CD4-positive, CD25-positive, alpha-beta regulatory T cell (primary cell): ENCODE measurements at regions not wholly inside any gene's neighbourhood (a gene's known extent, or its start where the extent isn't known, plus 50 kb on each side); places are given as distances from the start of the nearest gene placed in this dataset.

Source experiments
- ATAC-seq, 2 donors: fragments of 150-1000 bp; cut with Tn5 transposase; one replicate each; pipeline ENCODE4 v1.10.0; 2021; ENCODE audit warnings: low read depth in 2 of 2, moderate number of reproducible peaks in 2 of 2, moderate library complexity in 1 of 2
- DNase-seq, 3 donors: peaks; one replicate each; pipeline versions ENCODE4 v3.0.0 to v3.0.0-alpha.2; 2012 to 2022; ENCODE audit warnings: mixed read lengths in 1 of 3
- H3K27ac ChIP-seq: one replicate; pipeline ENCODE4 v1.7.0; 2013; ENCODE audit warnings: mild to moderate bottlenecking, low read length; ENCODE audit not compliant: insufficient read depth, poor library complexity, severe bottlenecking
- H3K27me3 ChIP-seq: one replicate; pipeline ENCODE4 v1.7.0; 2013; ENCODE audit warnings: low read length; ENCODE audit not compliant: control insufficient read depth, insufficient read depth
- H3K36me3 ChIP-seq: one replicate; pipeline ENCODE4 v1.7.0; 2013; ENCODE audit warnings: mild to moderate bottlenecking, low read length, moderate library complexity; ENCODE audit not compliant: control insufficient read depth, insufficient read depth
- H3K4me1 ChIP-seq: 2 replicates; pipeline ENCODE4 v1.7.0; 2013; ENCODE audit warnings: mild to moderate bottlenecking, low read length; ENCODE audit not compliant: insufficient read depth, control insufficient read depth, poor library complexity, severe bottlenecking
- H3K4me3 ChIP-seq: one replicate; pipeline ENCODE4 v1.7.0; 2013; ENCODE audit warnings: low read depth, mild to moderate bottlenecking, low read length, moderate library complexity
- H3K9me3 ChIP-seq, 2 experiments: 1 replicate in 1 of 2; 2 replicates in 1 of 2; pipeline ENCODE4 v1.7.0; 2013; ENCODE audit warnings: low read length in 2 of 2, mild to moderate bottlenecking in 1 of 2, moderate library complexity in 1 of 2; ENCODE audit not compliant: control insufficient read depth in 2 of 2
- H3K27ac Mint-ChIP-seq, 3 donors: one replicate each; pipeline ENCODE4 v1.8.0; 2020 to 2022; ENCODE audit warnings: mild to moderate bottlenecking in 3 of 3, mixed read lengths in 3 of 3, moderate library complexity in 2 of 3
- H3K27me3 Mint-ChIP-seq: one replicate; pipeline ENCODE4 v1.8.0; 2022; ENCODE audit warnings: mild to moderate bottlenecking, mixed read lengths
- H3K36me3 Mint-ChIP-seq: one replicate; pipeline ENCODE4 v1.8.0; 2020; ENCODE audit warnings: mixed read lengths
- H3K4me1 Mint-ChIP-seq, 4 donors: one replicate each; pipeline ENCODE4 v1.8.0; 2020 to 2022; ENCODE audit warnings: mixed read lengths in 4 of 4, mild to moderate bottlenecking in 1 of 4
- H3K4me3 Mint-ChIP-seq, 4 donors: one replicate each; pipeline ENCODE4 v1.8.0; 2020 to 2022; ENCODE audit warnings: mild to moderate bottlenecking in 4 of 4, mixed read lengths in 4 of 4, moderate library complexity in 3 of 4
- H3K9me3 Mint-ChIP-seq, 7 donors: one replicate each; pipeline ENCODE4 v1.8.0; 2020 to 2022; ENCODE audit warnings: mixed read lengths in 7 of 7, mild to moderate bottlenecking in 3 of 7, moderate library complexity in 2 of 7

DNA sequence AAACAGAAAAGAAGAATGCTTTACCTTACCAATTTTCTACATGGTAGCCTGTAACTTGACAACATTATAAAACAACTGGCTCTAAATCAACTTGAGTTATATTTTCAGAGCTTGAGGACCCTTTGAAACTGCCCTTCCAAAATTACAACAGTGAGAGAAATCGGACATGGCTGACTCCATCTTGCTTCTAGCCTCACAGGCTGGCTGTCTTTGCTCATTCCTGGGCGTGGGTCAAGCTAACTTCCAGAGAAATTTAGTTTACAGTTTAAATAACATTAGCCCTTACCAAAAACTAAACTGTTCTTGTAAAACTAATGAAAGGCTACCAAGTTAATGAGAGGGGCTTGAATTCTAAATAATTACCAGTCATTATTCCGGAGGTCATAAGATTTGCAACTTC, 183.4 kb downstream of the AKR1D1 start:
- no peak overlapping the region for H3K27ac ChIP-seq
- ATAC-seq: no peak

DNA sequence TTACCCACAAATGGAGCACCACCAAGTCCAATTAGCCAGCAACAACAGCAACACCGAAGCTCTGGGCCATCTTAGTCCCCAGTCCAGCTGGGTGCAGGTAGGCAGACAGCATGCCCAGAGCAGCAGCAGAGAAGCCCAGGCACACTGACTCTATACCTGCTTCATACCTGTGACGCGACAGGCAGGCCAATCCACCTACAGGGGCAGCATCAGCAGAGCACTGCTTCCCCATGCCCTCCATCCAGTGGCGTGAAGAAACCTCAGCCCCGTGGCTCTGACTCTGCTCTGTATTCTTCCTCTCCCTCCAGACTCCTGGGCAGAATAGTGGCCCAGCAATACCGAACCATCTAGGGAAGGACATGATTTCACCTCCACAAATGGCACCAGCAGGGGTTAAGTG, 191.7 kb downstream of the AKR1D1 start:
- Histone ChIP-seq H3K36me3 (no peaks in the 10 kb centered on the region), H3K4me1 (no peaks in the 10 kb centered on the region), H3K27me3 (no peaks in the 10 kb centered on the region), H3K27ac (no peak overlapping the region), H3K9me3 (no peaks in the 10 kb centered on the region), H3K4me3 (no peak overlapping the region)
- no peak for DNase-seq
- no peak overlapping the region for H3K27ac Mint-ChIP-seq
- H3K9me3 Mint-ChIP-seq: peaks cover 0 to 2% (median 0%) of the 10 kb centered on the region in 7 donors
- no peak for ATAC-seq
- no peaks in the 10 kb centered on the region for H3K36me3 Mint-ChIP-seq
- no peak overlapping the region for H3K4me3 Mint-ChIP-seq
- H3K4me1 Mint-ChIP-seq: no peaks in the 10 kb centered on the region
- no peaks in the 10 kb centered on the region for H3K27me3 Mint-ChIP-seq

More for the DNA sequence above, 183.4 kb downstream of the AKR1D1 start:
- Mint-ChIP-seq H3K9me3 (peaks cover 0 to 5% (median 2%) of the 10 kb centered on the region in 7 donors), H3K27ac (no peak overlapping the region), H3K27me3 (no peaks in the 10 kb centered on the region), H3K4me1 (peaks cover 0 to 5% (median 3%) of the 10 kb centered on the region in 4 donors), H3K36me3 (no peaks in the 10 kb centered on the region), H3K4me3 (no peak overlapping the region)
- no peaks in the 10 kb centered on the region for H3K27me3 ChIP-seq
- DNase-seq: no peak
- H3K4me3 ChIP-seq: no peak overlapping the region
- no peaks in the 10 kb centered on the region for H3K4me1 ChIP-seq
- no peaks in the 10 kb centered on the region for H3K9me3 ChIP-seq
- no peaks in the 10 kb centered on the region for H3K36me3 ChIP-seq

DNA sequence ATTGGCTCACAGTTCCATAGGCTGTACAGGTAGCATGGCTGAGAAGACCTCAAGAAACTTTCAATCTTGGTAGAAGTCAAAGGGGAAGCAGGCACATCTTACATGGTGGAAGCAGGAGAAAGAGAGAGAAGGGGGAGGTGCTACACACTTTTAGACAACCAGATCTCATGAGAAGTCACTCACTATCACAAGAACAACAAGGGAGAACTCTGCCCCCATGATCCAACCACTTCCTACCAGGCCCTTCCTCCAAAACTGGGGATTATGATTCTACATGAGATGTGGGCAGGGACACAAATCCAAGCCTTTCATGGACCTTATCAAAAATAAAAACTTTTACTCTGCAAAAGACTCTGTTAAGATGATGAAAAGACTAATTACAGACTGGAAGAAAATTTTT, 183.2 kb upstream of the TRIM24 start:
- Mint-ChIP-seq H3K27me3 (no peaks in the 10 kb centered on the region), H3K9me3 (no peaks in the 10 kb centered on the region), H3K27ac (no peak overlapping the region), H3K36me3 (no peaks in the 10 kb centered on the region), H3K4me1 (no peaks in the 10 kb centered on the region), H3K4me3 (no peak overlapping the region)
- Histone ChIP-seq H3K9me3 (no peaks in the 10 kb centered on the region), H3K27ac (no peak overlapping the region), H3K27me3 (no peaks in the 10 kb centered on the region), H3K4me3 (no peak overlapping the region), H3K36me3 (no peaks in the 10 kb centered on the region), H3K4me1 (no peaks in the 10 kb centered on the region)
- no peak for DNase-seq
- no peak for ATAC-seq

DNA sequence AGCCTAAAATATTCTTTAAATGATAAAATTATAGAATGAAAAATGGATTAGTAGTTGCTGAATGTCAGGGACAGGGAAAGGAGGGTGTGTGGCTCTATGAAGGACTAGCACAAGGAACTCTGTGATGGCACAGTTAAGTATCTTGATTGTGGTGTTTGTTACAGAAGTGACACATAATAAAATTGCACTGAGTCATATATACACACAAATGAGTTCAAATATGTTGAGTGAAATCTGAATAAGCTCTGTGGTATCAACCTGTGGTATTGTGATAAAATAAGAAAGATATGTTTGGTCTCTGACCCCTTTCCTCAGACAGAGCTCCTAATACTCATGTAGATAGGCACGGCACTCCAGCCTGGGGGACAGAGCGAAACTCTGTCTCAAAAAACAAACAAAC, 181.5 kb upstream of the TRIM24 start:
- no peak for ATAC-seq
- no peaks in the 10 kb centered on the region for H3K27me3 Mint-ChIP-seq
- no peak overlapping the region for H3K27ac Mint-ChIP-seq
- H3K9me3 ChIP-seq: no peaks in the 10 kb centered on the region
- no peaks in the 10 kb centered on the region for H3K36me3 Mint-ChIP-seq
- no peaks in the 10 kb centered on the region for H3K27me3 ChIP-seq
- H3K36me3 ChIP-seq: no peaks in the 10 kb centered on the region
- H3K4me3 Mint-ChIP-seq: no peak overlapping the region
- no peaks in the 10 kb centered on the region for H3K4me1 ChIP-seq
- H3K4me1 Mint-ChIP-seq: no peaks in the 10 kb centered on the region
- H3K4me3 ChIP-seq: no peak overlapping the region
- DNase-seq: no peak
- H3K27ac ChIP-seq: no peak overlapping the region
- peaks cover 0 to 3% (median 0%) of the 10 kb centered on the region in 7 donors for H3K9me3 Mint-ChIP-seq

DNA sequence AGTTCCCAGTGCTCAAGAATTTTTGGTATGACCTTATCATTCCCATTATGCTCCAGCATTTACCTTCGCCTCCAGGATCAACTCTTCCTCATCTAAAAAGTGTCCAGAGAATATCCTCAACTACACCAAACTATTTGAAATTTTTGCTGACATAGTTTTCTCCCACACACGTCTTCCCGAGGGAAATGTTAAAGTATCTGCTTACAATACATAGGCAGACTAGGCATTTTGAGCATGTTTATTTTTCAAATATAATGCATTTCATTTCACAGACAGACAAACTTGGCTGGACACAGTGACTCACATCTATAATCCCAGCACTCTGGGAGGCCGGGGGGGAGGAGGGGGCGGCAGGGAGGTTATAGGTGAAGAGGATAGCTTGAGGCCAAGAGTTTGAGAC, 177.1 kb upstream of the TRIM24 start:
- ATAC-seq: no peak
- Mint-ChIP-seq H3K4me1 (no peaks in the 10 kb centered on the region), H3K36me3 (no peaks in the 10 kb centered on the region), H3K27me3 (no peaks in the 10 kb centered on the region), H3K9me3 (peaks cover 0 to 5% (median 0%) of the 10 kb centered on the region in 7 donors), H3K27ac (no peak overlapping the region), H3K4me3 (no peak overlapping the region)
- Histone ChIP-seq H3K4me3 (no peak overlapping the region), H3K36me3 (no peaks in the 10 kb centered on the region), H3K27ac (no peak overlapping the region), H3K9me3 (no peaks in the 10 kb centered on the region), H3K27me3 (no peaks in the 10 kb centered on the region), H3K4me1 (no peaks in the 10 kb centered on the region)
- DNase-seq: no peak

DNA sequence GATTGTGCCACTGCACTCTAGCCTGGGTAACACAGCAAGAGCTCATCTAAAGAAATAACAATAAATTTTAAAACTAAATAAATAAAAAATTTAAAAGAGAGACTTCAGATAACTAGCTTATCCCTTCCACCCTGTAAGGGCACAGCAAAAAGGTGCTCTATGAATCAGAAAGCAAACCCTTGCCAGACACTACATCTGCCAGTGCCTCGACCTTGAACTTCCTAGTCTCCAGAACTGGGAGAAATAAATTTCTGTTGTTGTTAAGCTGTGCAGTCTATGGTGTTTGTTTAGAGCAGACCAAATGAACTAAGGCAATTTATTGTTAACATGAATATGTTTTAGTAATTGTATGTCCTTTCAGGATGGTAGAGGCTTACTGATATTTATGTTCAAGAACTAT, 174.9 kb upstream of the TRIM24 start:
- ATAC-seq (no peak), DNase-seq (no peak)
- H3K27ac Mint-ChIP-seq: no peak overlapping the region
- no peaks in the 10 kb centered on the region for H3K27me3 ChIP-seq
- H3K36me3 ChIP-seq: no peaks in the 10 kb centered on the region
- H3K9me3 Mint-ChIP-seq: peaks cover 0 to 5% (median 2%) of the 10 kb centered on the region in 7 donors
- H3K9me3 ChIP-seq: no peaks in the 10 kb centered on the region
- H3K4me1 Mint-ChIP-seq: no peaks in the 10 kb centered on the region
- H3K27ac ChIP-seq: no peak overlapping the region
- no peaks in the 10 kb centered on the region for H3K27me3 Mint-ChIP-seq
- no peaks in the 10 kb centered on the region for H3K4me1 ChIP-seq
- no peaks in the 10 kb centered on the region for H3K36me3 Mint-ChIP-seq
- H3K4me3 Mint-ChIP-seq: no peak overlapping the region
- no peak overlapping the region for H3K4me3 ChIP-seq

DNA sequence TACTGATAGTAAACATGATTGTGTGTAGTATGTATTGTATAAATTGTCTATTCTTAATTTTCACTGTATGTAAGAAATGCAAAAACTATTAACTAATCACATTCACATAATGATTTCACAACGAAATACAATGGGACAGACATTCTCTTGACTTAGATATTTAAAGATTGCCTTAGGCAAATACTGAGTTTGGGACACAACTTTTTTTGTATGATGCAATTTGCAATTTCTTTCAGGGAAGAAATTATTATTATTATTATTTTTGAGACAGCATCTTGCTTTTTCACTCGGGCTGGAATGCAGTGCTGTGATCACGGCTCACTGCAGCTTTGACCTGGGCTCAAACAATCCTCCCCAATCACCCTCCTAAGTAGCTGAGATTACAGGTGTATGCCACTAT, 173.2 kb upstream of the TRIM24 start:
- Histone ChIP-seq H3K9me3 (no peaks in the 10 kb centered on the region), H3K27me3 (no peaks in the 10 kb centered on the region), H3K4me1 (no peaks in the 10 kb centered on the region), H3K36me3 (no peaks in the 10 kb centered on the region), H3K27ac (no peak overlapping the region), H3K4me3 (no peak overlapping the region)
- no peaks in the 10 kb centered on the region for H3K4me1 Mint-ChIP-seq
- DNase-seq (no peak), ATAC-seq (no peak)
- peak overlapping the region in 1 of 4 donors; percentile 58 for H3K4me3 Mint-ChIP-seq
- H3K27ac Mint-ChIP-seq: no peak overlapping the region
- no peaks in the 10 kb centered on the region for H3K36me3 Mint-ChIP-seq
- H3K9me3 Mint-ChIP-seq: peaks cover 0 to 11% (median 2%) of the 10 kb centered on the region in 7 donors
- H3K27me3 Mint-ChIP-seq: no peaks in the 10 kb centered on the region

DNA sequence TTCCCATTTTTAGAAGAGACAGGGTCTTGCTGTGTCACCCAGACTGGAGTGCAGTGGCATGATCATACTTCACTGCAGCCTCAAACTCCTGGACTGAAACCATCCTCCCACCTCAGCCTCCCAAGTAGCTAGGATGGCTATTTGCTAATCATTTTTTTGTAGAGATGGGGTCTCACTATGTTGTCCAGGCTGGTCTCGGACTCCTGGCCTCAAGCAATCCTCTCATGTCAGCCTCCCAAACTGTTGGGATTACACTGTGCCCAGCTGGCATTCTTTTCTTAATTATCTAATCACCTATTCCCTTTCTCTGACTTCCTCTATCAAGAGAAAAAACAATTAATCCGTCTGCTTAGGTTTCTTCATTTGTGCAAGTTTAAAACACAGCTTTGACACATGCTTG, 172.5 kb upstream of the TRIM24 start:
- Mint-ChIP-seq H3K4me1 (no peaks in the 10 kb centered on the region), H3K4me3 (no peak overlapping the region), H3K27me3 (no peaks in the 10 kb centered on the region), H3K9me3 (peaks cover 0 to 11% (median 2%) of the 10 kb centered on the region in 7 donors), H3K36me3 (no peaks in the 10 kb centered on the region), H3K27ac (no peak overlapping the region)
- no peaks in the 10 kb centered on the region for H3K27me3 ChIP-seq
- H3K9me3 ChIP-seq: no peaks in the 10 kb centered on the region
- no peaks in the 10 kb centered on the region for H3K36me3 ChIP-seq
- no peak overlapping the region for H3K27ac ChIP-seq
- no peak for DNase-seq
- H3K4me3 ChIP-seq: no peak overlapping the region
- no peak for ATAC-seq
- no peaks in the 10 kb centered on the region for H3K4me1 ChIP-seq
